PC-3 (cell line): ENCODE measurements at regions not wholly inside any gene's neighbourhood (a gene's known extent, or its start where the extent isn't known, plus 50 kb on each side); places are given as distances from the start of the nearest gene placed in this dataset.

ENCODE experiments used
- CTCF ChIP-seq: fragments of 300-600 bp; sonication (generic); conservative IDR thresholded peaks from 2 replicates; pipeline ENCODE4 v1.5.1; 2017; ENCODE audit warnings: antibody characterized with exemption, low read depth, mild to moderate bottlenecking, low read length
- EZH2 ChIP-seq: fragments of 300-600 bp; sonication (generic); IDR thresholded peaks from one replicate; pipeline ENCODE4 v1.6.1; 2017; ENCODE audit warnings: antibody characterized with exemption, mild to moderate bottlenecking, low read length; ENCODE audit not compliant: unreplicated experiment

- TF ChIP-seq CTCF (no peak), EZH2 (no peak)
These were observed 59.3 kb upstream of the ABCC4 start for GRCh38 chr13:95360464-95361097.
